ENCODE measurements at regions not wholly inside any gene's neighbourhood (a gene's known extent, or its start where the extent isn't known, plus 50 kb on each side); places are given as distances from the start of the nearest gene placed in this dataset.

DNA sequence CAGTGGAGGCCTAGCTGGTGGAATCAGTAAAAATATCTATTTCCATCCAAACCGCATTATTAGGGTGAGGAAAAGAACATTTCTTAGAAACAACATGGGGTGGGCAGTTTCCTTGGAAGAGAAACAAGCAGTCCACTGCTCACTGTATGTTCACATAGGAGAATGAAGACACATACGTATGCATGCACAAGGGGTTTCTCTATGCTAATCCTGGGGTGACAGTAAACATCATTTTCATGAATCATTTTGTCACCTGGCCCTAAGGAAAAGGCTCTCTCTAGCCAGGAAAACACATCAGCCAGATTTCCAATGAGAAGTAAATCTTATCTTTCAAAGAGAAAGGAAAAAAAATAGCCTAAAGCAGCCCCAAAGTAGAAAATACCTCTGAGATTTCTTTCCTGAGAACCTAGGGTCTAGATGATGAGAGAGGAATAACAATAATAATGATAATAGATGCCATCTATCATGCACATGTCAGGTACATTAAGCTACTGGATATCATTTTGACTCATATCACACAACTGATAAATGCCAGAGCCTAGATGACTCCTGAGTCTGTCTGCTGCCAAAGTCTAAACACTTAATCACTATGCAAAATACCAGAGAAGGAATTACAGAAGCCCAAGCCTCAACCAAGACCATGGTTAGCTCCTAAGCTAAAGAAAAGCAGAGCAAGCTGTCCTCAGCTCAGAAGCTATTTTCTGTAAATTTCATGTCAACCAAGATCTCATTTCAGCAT lies 520.5 kb upstream of the TMPO start:
- H3K4me3 ChIP-seq (ENCODE audit: low read depth, low read length), result no peak overlapping the region
- TF ChIP-seq, protein P1, sequence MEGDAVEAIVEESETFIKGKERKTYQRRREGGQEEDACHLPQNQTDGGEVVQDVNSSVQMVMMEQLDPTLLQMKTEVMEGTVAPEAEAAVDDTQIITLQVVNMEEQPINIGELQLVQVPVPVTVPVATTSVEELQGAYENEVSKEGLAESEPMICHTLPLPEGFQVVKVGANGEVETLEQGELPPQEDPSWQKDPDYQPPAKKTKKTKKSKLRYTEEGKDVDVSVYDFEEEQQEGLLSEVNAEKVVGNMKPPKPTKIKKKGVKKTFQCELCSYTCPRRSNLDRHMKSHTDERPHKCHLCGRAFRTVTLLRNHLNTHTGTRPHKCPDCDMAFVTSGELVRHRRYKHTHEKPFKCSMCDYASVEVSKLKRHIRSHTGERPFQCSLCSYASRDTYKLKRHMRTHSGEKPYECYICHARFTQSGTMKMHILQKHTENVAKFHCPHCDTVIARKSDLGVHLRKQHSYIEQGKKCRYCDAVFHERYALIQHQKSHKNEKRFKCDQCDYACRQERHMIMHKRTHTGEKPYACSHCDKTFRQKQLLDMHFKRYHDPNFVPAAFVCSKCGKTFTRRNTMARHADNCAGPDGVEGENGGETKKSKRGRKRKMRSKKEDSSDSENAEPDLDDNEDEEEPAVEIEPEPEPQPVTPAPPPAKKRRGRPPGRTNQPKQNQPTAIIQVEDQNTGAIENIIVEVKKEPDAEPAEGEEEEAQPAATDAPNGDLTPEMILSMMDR (conservative IDR thresholded peaks at IDR 0.05; ENCODE audit: low read depth, low read length), result no peak
- no peak for DNase-seq (ENCODE audit: low read depth)

DNA sequence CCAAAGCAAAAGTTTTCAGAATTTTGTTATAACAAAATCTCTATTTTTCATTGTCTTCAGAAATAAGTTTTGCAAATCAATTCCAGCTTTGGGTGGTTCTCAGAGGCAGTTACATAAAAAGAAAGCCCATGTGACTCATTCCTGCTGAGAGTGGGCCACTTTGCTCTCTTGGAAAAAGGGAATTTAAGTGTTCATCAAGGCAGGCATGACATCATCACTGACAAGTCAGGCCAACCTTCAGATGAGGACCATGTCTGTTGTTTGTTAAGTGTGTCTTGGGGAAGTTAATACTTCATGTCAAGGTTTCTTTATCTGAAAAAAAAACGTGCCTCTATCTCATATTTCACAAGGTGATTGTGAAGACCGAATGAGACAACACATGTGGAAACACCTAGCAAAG lies 519.8 kb upstream of the TMPO start:
- no peak overlapping the region for H3K4me3 ChIP-seq (ENCODE audit: low read depth, low read length)
- TF ChIP-seq, protein P1 (conservative IDR thresholded peaks at IDR 0.05; ENCODE audit: low read depth, low read length), result no peak
- DNase-seq (ENCODE audit: low read depth), result no peak

DNA sequence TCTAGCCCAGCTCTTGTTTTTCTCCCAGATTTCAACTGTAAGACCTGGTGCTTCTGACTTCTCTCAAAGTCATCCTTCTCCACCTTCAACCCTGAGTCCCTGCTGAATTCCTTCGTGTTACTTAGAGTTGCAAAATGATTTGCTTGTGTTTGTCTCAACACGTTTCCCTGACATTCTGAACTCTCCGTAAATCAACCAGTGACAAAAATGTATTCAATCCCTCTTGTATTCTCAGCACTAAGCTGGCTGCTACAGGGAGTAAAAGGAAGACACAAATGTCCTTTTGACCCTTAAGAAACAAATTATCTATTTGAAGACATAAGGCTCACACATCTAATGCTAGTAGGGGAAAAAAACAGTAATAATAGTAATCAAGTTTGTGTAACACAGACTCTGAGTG lies 514.0 kb upstream of the TMPO start:
- no peak for DNase-seq (ENCODE audit: low read depth)
- no peak overlapping the region for H3K4me3 ChIP-seq (ENCODE audit: low read depth, low read length)

DNA sequence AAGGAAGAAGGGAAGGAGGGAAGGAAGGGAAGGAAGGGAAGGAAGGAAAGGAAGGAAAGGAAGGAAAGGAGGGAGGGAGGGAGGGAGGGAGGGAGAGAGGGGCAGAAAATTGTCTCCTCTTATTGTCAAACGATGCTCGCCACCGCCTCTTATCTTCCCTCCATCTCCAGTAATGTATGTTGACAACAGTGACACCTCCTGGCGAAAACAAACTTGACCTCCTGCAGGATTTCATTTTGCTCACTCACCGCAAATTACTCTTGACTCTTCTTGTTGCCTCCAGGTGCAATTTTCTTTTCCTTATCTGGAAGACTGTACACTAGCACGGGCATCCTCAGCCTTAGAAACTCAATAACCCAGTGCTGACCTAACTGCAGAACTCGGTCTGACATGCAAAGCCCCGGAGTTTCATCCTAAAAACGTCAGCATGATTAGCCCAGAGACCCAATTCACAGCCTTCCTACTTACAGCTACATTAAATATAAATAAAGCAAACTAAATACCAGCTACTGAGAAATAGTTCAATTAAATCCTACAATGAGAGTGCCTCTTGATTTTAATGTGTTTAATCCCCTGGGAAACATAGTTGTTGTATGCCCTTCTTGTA lies 512.4 kb upstream of the TMPO start:
- peak; percentile 41 for DNase-seq (ENCODE audit: low read depth)
- H3K4me3 ChIP-seq (ENCODE audit: low read depth, low read length), result no peak overlapping the region
- TF ChIP-seq, protein P1 (conservative IDR thresholded peaks at IDR 0.05; ENCODE audit: low read depth, low read length), result peak; percentile 50

More for the DNA sequence above, 514.0 kb upstream of the TMPO start:
- TF ChIP-seq, protein P1 (conservative IDR thresholded peaks at IDR 0.05; ENCODE audit: low read depth, low read length), result no peak

DNA sequence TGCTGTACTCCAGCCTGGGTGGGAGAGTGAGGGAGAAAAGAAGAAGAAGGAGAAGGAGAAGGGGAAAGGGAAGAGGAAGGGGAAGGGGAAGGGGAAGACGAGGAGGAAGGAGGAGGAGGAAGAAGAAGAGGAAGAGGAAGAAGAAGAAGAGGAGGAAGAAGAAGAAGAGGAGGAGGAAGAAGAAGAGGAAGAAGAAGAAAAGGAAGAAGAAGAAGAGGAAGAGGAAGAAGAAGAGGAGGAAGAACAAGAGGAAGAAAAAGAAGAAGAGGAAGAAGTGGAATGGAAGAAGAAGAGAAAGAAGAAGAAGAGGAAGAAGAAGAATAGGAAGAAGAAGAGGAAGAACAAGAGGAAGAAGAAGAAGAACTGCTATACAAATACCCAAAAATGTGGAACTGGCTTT lies 507.4 kb upstream of the TMPO start:
- H3K4me3 ChIP-seq (ENCODE audit: low read depth, low read length), result no peak overlapping the region
- DNase-seq (ENCODE audit: low read depth), result no peak
- TF ChIP-seq, protein P1 (conservative IDR thresholded peaks at IDR 0.05; ENCODE audit: low read depth, low read length), result no peak

DNA sequence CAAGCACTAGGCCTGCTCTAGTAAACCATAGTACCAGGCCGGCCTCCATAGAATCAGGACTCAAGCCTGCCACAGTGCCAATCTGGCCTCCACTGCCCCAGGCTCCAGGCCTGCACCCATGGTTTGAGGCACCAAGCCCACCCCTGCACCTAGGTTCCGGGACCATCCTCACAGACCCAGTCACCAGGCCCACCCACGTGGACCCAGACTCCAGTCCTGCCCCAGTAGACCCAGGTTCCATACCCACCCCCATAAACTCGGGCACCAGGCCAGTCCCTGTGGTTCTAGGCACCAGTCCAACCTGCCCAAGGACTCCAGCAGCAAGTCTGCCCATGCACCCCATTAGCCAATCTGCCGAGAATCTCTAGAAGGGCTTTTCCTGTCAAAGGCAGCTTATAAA lies 501.8 kb upstream of the TMPO start:
- no peak for DNase-seq (ENCODE audit: low read depth)
- no peak overlapping the region for H3K4me3 ChIP-seq (ENCODE audit: low read depth, low read length)
- TF ChIP-seq, protein P1 (conservative IDR thresholded peaks at IDR 0.05; ENCODE audit: low read depth, low read length), result no peak

DNA sequence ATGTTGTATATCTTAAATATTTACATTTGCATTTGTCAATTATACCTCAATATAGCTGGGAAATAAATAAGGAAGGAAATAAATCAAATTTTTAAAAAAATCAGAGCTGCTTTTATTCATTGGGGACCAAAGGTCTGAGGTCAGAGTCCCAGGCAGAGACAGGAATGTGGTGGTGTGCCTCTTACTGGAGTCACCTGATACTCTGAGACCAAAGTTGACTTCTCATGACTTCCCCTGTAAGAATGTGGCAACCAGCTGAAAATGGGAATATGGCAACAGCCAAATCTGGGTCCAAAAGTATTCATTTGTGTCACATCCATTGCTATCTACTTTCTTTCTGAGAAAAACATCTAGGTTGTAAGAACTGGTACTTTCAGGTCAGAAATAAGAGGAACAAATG lies 496.6 kb upstream of the TMPO start:
- H3K4me3 ChIP-seq (ENCODE audit: low read depth, low read length), result no peak overlapping the region
- DNase-seq (ENCODE audit: low read depth), result no peak
- TF ChIP-seq, protein P1 (conservative IDR thresholded peaks at IDR 0.05; ENCODE audit: low read depth, low read length), result no peak
